Osteocyte (in vitro differentiated cells): ENCODE measurements at regions not wholly inside any gene's neighbourhood (a gene's known extent, or its start where the extent isn't known, plus 50 kb on each side); places are given as distances from the start of the nearest gene placed in this dataset.
"Not testable (repeated sequence)": the region's sequence is repeated elsewhere in the genome, so short reads cannot be mapped to it uniquely, and the experiment has no call there.

Source experiments
- DNase-seq: peaks from one replicate; pipeline ENCODE4 v3.0.0; 2021; ENCODE audit warnings: mixed read lengths; ENCODE audit not compliant: unreplicated experiment; ENCODE audit errors: extremely low spot score
- H3K27ac Mint-ChIP-seq: one replicate; pipeline ENCODE4 v1.8.0; 2021; ENCODE audit warnings: mild to moderate bottlenecking, mixed read lengths; ENCODE audit not compliant: unreplicated experiment
- H3K27me3 Mint-ChIP-seq: one replicate; pipeline ENCODE4 v1.8.0; 2021; ENCODE audit warnings: mixed read lengths; ENCODE audit not compliant: unreplicated experiment
- H3K36me3 Mint-ChIP-seq: one replicate; pipeline ENCODE4 v1.8.0; 2021; ENCODE audit warnings: mixed read lengths; ENCODE audit not compliant: unreplicated experiment
- H3K4me1 Mint-ChIP-seq: one replicate; pipeline ENCODE4 v1.8.0; 2021; ENCODE audit warnings: mixed read lengths; ENCODE audit not compliant: unreplicated experiment
- H3K4me3 Mint-ChIP-seq: one replicate; pipeline ENCODE4 v1.8.0; 2021; ENCODE audit warnings: mild to moderate bottlenecking, moderate library complexity, mixed read lengths; ENCODE audit not compliant: unreplicated experiment
- H3K9me3 Mint-ChIP-seq: one replicate; pipeline ENCODE4 v1.8.0; 2021; ENCODE audit warnings: mixed read lengths; ENCODE audit not compliant: unreplicated experiment

DNA sequence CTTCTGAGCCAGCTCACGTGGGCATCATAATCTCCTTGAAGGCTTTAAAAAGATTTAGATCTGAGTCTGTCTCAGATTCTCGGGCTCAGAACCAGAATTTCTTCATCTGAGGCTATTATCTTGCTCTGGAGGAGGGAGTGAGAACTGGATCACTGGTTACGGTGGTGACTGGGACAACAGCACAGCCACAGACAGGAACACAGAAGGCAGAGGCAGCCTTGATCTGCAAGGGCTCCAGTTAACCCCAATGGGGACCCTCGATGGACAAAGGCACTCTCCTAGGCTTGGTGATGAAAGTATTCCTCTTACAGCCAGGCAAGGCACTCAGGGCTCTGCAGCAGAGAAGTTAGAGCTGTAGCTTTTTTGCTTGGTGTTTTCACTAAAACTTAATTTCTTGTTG lies 87.7 kb upstream of the POTEM start:
- H3K27me3 Mint-ChIP-seq, H3K9me3 Mint-ChIP-seq, H3K36me3 Mint-ChIP-seq, H3K27ac Mint-ChIP-seq, DNase-seq, H3K4me1 Mint-ChIP-seq, H3K4me3 Mint-ChIP-seq: not testable (repeated sequence)

- H3K27ac Mint-ChIP-seq, H3K36me3 Mint-ChIP-seq, H3K4me1 Mint-ChIP-seq, H3K27me3 Mint-ChIP-seq, H3K4me3 Mint-ChIP-seq, DNase-seq, H3K9me3 Mint-ChIP-seq: not testable (repeated sequence)
Observed at GRCh38 chr14:18880519-18880918, 86.7 kb upstream of the POTEM start.

DNA sequence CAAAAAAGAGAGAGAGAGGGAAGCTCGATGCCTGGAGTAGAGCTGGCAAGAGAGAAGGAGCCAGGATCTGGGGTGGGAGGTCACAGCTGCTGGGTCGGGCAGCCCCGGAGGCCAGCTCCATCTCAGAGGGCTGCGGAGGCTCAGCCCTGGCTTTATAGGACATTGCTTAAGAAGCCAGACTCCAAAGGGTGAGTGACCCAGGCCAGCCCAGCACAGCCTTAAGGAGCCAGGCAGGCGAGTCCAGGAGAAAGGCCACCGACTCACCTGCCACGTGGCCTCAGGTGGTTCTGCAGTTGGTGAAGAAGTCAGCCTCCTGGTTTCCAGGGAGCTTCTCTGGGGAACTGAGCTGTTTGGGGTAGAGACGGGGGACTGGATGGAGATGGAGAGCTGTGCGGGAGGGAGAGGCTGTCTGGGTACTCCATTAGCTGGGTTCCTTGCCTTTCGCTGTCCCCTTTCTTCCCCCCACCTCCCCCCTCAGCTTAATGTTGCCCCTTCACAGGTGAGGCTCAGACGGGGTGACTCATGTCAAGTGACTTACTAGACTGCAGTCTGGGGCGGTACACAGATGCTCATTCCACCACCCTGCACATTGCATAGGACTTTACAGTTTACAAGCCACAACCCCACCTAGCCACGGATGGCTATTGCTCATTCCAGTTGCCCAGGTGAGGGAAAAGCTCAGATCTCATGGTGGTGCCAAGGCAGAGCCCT lies 85.9 kb upstream of the POTEM start:
- H3K27ac Mint-ChIP-seq, DNase-seq, H3K9me3 Mint-ChIP-seq, H3K36me3 Mint-ChIP-seq, H3K4me1 Mint-ChIP-seq, H3K27me3 Mint-ChIP-seq, H3K4me3 Mint-ChIP-seq: not testable (repeated sequence)

DNA sequence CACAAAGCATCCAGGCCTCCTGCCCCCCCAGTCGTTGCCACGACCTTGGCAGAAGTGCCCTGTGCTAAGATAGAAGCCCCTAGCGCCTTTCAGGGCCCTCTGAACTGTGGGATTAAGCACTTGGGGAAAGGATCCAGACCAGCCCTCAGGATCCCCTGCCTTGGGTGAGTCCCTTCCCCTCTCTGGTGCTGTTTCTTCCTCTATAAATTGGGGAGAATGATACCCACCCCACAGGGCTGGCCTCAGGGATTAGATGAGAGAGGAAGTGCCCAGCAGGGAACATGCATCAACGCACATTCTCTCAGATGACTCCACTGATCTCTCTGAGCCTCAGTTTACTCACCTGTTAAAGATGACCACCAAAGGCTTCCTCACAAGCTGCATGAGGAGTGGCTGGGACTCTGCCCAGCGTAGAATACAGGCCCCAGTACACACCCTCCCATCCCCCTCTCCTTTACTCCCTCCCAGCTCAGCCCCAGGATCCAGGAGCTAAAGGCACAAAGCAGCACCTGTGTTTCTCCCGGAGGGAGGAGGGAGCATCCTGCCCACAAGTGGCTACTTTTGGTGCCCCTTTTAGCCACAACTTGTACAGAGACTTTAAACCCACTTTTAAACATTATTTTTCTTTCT lies 85.3 kb upstream of the POTEM start:
- not testable (repeated sequence) for H3K27ac Mint-ChIP-seq, DNase-seq

DNA sequence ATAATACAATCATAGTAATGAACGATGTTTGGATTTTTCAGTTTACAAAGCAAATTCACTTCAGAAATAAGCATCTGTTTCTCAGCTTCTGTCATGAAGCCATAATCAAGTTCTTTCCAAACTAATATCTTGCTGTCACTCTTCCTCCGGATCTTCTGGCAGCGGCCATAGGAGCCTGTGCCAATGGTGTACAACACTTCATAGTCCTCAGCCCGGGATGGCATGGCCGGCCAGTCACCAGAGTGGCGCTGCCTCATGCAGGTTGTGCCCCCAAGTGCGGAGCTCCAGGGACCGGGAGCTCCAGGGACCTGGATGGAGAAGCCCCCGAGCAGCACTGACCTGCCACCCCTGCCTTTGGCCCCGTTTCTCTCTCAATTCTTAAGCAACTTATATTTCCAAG lies 77.0 kb upstream of the POTEM start:
- H3K27me3 Mint-ChIP-seq, DNase-seq: not testable (repeated sequence)

More for the DNA sequence above, 85.3 kb upstream of the POTEM start:
- not testable (repeated sequence) for H3K36me3 Mint-ChIP-seq, H3K4me3 Mint-ChIP-seq, H3K27me3 Mint-ChIP-seq, H3K4me1 Mint-ChIP-seq, H3K9me3 Mint-ChIP-seq

GRCh38 chr14:18913860-18914259 lies 53.4 kb upstream of the POTEM start:
- not testable (repeated sequence) for H3K27me3 Mint-ChIP-seq, H3K4me3 Mint-ChIP-seq, H3K9me3 Mint-ChIP-seq, DNase-seq, H3K36me3 Mint-ChIP-seq, H3K27ac Mint-ChIP-seq, H3K4me1 Mint-ChIP-seq

More for the DNA sequence above, 77.0 kb upstream of the POTEM start:
- not testable (repeated sequence) for H3K4me1 Mint-ChIP-seq, H3K36me3 Mint-ChIP-seq, H3K27ac Mint-ChIP-seq, H3K9me3 Mint-ChIP-seq, H3K4me3 Mint-ChIP-seq

DNA sequence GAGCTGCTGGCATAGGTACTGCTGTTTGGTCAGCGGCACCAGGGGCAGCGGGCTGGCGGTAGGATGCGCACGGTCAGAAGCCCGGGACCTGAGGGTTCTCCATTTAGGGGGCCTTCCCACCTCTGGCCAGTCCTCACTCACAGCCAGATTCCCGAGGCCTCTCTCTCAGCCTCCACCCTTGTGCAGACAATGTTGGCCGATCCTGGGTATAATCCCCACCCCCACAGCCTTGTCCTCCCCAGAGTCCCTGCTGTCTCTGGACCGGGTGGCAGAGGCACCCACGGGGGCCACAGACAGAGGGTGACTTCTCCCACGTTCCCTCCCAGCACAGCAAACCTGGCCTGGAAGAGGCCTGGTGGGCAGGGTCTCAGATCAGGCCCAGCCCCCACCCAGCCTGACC lies 52.7 kb upstream of the POTEM start:
- not testable (repeated sequence) for H3K36me3 Mint-ChIP-seq, H3K27ac Mint-ChIP-seq, H3K9me3 Mint-ChIP-seq, H3K4me3 Mint-ChIP-seq, H3K4me1 Mint-ChIP-seq, H3K27me3 Mint-ChIP-seq
- peak; percentile 82 for DNase-seq
